Body of pancreas (tissue), 4 donors: ENCODE measurements at regions not wholly inside any gene's neighbourhood (a gene's known extent, or its start where the extent isn't known, plus 50 kb on each side); places are given as distances from the start of the nearest gene placed in this dataset.

Experiments used
- ATAC-seq: fragments of 150-250 bp; one replicate; pipeline ENCODE4 v1.9.1; 2016
- DNase-seq, 4 donors: peaks; one replicate each; pipeline ENCODE4 v3.0.0-alpha.2; 2019
- H3K27ac ChIP-seq, 4 donors: fragments of 200-600 bp; sonication (generic); 1 replicate in 3 of 4; 2 replicates in 1 of 4; pipeline versions ENCODE4 v1.5.1 to v1.6.1; 2016 to 2019; ENCODE audit warnings: mild to moderate bottlenecking in 1 of 4, mixed read lengths in 1 of 4, moderate library complexity in 1 of 4
- H3K27me3 ChIP-seq, 2 donors: fragments of 200-600 bp; sonication (generic); one replicate each; pipeline ENCODE4 v1.6.0; 2016; ENCODE audit warnings: mild to moderate bottlenecking in 1 of 2
- H3K36me3 ChIP-seq, 2 donors: fragments of 200-600 bp; sonication (generic); replicated peaks in 1 of 2; 2 replicates each; pipeline ENCODE4 v1.5.1; 2016; ENCODE audit warnings: low read depth in 2 of 2; ENCODE audit not compliant: insufficient read depth in 1 of 2
- H3K4me1 ChIP-seq: fragments of 200-600 bp; sonication (generic); one replicate; pipeline ENCODE4 v1.6.0; 2016
- H3K4me3 ChIP-seq, 2 donors: fragments of 200-600 bp; sonication (generic); 1 replicate in 1 of 2; 2 replicates in 1 of 2; pipeline ENCODE4 v1.5.1; 2016 to 2019
- H3K9me3 ChIP-seq, 3 donors: fragments of 200-600 bp; sonication (generic); 1 replicate in 2 of 3; 2 replicates in 1 of 3; pipeline ENCODE4 v1.5.1; 2016
- POLR2A ChIP-seq, 3 donors: fragments of 450-650 bp; IDR thresholded peaks; one replicate each; pipeline ENCODE4 v1.6.1; 2016; ENCODE audit warnings: antibody characterized with exemption in 3 of 3, mild to moderate bottlenecking in 2 of 3
- WGBS, 2 donors: methylation state at CpG; one replicate each; pipeline ENCODE4 v1.1.5; 2017; 5-methylcytosine and 5-hydroxymethylcytosine counted together
- intact Hi-C: fragments of 100-400 bp; cut with DNase I; formaldehyde crosslinking; loops from one replicate; pipeline ENCODE4 v1.15.1; 2023
- TF ChIP-seq, protein P1 (sequence below), 7 experiments: fragments of 450-650 bp in 4 of 7; fragments of 200-600 bp in 3 of 7; sonication (generic) in 3 of 7; IDR thresholded peaks; one replicate each; pipeline ENCODE4 v1.5.1; 2016 to 2019; ENCODE audit warnings: antibody characterized with exemption in 7 of 7

DNA sequence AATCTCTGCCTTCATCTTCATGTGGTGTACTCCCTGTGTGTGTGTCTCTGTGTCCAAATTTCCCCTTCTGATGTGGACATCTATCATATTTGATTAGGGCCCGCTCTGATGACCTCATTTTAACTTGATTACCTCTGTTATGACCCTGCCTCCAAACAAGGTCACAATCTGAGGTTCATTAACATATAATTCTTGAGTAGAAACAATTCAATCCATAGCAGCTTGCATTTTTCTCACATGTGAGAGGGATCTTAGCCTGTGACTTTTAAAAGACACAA lies 130.9 kb upstream of the RAB4A start:
- H3K9me3 ChIP-seq, result peaks cover 0 to under 1% (median 0%) of the 10 kb centered on the region in 3 donors
- H3K27me3 ChIP-seq, result no peaks in the 10 kb centered on the region
- no peaks in the 10 kb centered on the region for H3K36me3 ChIP-seq
- intact Hi-C loops, result loop anchor here (10.0 kb wide), 1 partner anchor 405 kb away; the partner anchor contains the start of gene RHOU
- no peak overlapping the region for H3K4me3 ChIP-seq
- DNase-seq, result no peak
- TF ChIP-seq, protein P1, sequence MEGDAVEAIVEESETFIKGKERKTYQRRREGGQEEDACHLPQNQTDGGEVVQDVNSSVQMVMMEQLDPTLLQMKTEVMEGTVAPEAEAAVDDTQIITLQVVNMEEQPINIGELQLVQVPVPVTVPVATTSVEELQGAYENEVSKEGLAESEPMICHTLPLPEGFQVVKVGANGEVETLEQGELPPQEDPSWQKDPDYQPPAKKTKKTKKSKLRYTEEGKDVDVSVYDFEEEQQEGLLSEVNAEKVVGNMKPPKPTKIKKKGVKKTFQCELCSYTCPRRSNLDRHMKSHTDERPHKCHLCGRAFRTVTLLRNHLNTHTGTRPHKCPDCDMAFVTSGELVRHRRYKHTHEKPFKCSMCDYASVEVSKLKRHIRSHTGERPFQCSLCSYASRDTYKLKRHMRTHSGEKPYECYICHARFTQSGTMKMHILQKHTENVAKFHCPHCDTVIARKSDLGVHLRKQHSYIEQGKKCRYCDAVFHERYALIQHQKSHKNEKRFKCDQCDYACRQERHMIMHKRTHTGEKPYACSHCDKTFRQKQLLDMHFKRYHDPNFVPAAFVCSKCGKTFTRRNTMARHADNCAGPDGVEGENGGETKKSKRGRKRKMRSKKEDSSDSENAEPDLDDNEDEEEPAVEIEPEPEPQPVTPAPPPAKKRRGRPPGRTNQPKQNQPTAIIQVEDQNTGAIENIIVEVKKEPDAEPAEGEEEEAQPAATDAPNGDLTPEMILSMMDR (IDR thresholded peaks at IDR 0.05), result no peak
- no peak for TF ChIP-seq POLR2A (IDR thresholded peaks at IDR 0.05)
- ATAC-seq, result no peak
- H3K4me1 ChIP-seq, result no peaks in the 10 kb centered on the region
- 40 to 59% methylated on average over 1 of the region's 1 CpG for WGBS, 2 donors
- no peak overlapping the region for H3K27ac ChIP-seq

GRCh38 chr1:229141271-229141670 lies 129.6 kb upstream of the RAB4A start:
- Histone ChIP-seq H3K4me1 (no peaks in the 10 kb centered on the region), H3K4me3 (no peak overlapping the region), H3K27me3 (no peaks in the 10 kb centered on the region), H3K9me3 (no peaks in the 10 kb centered on the region), H3K36me3 (no peaks in the 10 kb centered on the region), H3K27ac (no peak overlapping the region)
- 98 to 100% methylated on average over 2 of the region's 2 CpGs for WGBS, 2 donors
- ATAC-seq, result no peak
- DNase-seq, result no peak
- intact Hi-C loops, result loop anchor here (10.0 kb wide), 1 partner anchor 406 kb away; the partner anchor contains the start of gene RHOU
- no peak for TF ChIP-seq POLR2A (IDR thresholded peaks at IDR 0.05)
- TF ChIP-seq, protein P1 (IDR thresholded peaks at IDR 0.05), result no peak

DNA sequence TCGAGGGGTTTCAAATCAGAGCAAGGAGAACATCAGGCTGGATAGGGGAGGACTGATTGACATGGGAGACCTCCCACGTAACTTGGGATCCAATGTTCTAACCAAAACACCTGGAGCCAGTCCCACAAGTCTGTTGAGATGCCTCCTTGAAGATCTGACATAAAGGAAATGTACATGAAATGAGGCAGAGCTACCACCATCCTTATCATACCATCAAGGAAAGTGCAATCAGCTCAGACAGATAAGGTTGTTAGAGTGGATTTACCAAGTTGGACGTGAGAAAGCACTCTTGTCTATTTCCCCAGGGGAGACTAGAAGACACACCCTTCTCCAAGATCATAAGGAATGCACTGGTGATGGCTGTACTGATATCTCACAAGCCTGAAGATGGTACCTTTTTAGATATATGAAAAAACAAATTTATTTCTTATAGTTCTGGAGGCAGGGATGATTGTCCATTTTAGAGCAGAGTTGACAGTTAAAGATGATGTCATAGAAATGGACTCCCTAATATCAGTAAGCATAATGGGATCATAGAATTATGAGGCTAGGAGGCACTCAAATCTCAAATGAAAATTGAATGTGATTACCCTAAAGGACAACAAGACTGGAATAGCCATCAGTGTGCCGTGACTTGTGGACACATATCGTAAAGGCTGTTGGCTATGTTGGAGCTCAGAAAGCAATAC lies 129.1 kb upstream of the RAB4A start:
- intact Hi-C loops, result loop anchor here (10.0 kb wide), 1 partner anchor 407 kb away; the partner anchor contains the start of gene RHOU
- H3K27me3 ChIP-seq, result no peaks in the 10 kb centered on the region
- no peak for TF ChIP-seq POLR2A (IDR thresholded peaks at IDR 0.05)
- TF ChIP-seq, protein P1 (IDR thresholded peaks at IDR 0.05), result no peak
- no peak for ATAC-seq
- H3K9me3 ChIP-seq, result no peaks in the 10 kb centered on the region
- DNase-seq, result no peak
- 85 to 93% methylated on average over 5 of the region's 5 CpGs for WGBS, 2 donors
- no peaks in the 10 kb centered on the region for H3K36me3 ChIP-seq
- no peak overlapping the region for H3K27ac ChIP-seq
- H3K4me1 ChIP-seq, result no peaks in the 10 kb centered on the region
- H3K4me3 ChIP-seq, result no peak overlapping the region

GRCh38 chr1:229142471-229142870 lies 128.4 kb upstream of the RAB4A start:
- no peaks in the 10 kb centered on the region for H3K36me3 ChIP-seq
- DNase-seq, result no peak
- H3K4me3 ChIP-seq, result no peak overlapping the region
- peaks cover under 1% of the 10 kb centered on the region for H3K4me1 ChIP-seq
- TF ChIP-seq, protein P1 (IDR thresholded peaks at IDR 0.05), result no peak
- TF ChIP-seq POLR2A (IDR thresholded peaks at IDR 0.05), result no peak
- no peak for ATAC-seq
- no peaks in the 10 kb centered on the region for H3K27me3 ChIP-seq
- 85 to 89% methylated on average over 2 of the region's 2 CpGs for WGBS, 2 donors
- intact Hi-C loops, result loop anchor here (10.0 kb wide), 1 partner anchor 408 kb away; the partner anchor contains the start of gene RHOU
- no peaks in the 10 kb centered on the region for H3K9me3 ChIP-seq
- H3K27ac ChIP-seq, result no peak overlapping the region

DNA sequence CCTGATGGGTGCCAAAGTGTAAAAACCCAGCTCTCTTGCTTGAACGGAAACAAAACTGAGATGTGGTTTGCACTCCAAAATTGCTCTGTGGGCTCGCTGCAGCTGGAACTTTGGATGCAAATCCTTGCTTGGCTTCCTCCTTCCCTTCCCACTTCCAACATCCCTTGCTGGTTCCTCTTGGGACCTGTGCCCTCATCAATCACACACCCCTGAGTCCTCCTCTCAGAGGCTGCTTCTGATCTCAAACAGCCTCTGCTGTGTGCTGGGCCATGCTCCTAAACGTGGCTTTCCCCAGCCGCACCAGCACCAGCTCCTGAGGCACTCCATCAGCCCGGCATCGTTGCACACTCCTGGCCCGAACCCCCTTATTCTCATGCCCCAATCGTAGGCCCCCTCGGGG lies 124.3 kb upstream of the RAB4A start:
- Histone ChIP-seq H3K36me3 (no peaks in the 10 kb centered on the region), H3K27ac (no peak overlapping the region), H3K27me3 (no peaks in the 10 kb centered on the region), H3K9me3 (no peaks in the 10 kb centered on the region), H3K4me1 (peaks cover 14% of the 10 kb centered on the region), H3K4me3 (no peak overlapping the region)
- TF ChIP-seq POLR2A (IDR thresholded peaks at IDR 0.05), result no peak
- TF ChIP-seq, protein P1 (IDR thresholded peaks at IDR 0.05), result no peak
- DNase-seq (no peak), ATAC-seq (no peak)
- intact Hi-C loops, result loop anchor here (10.0 kb wide), 1 partner anchor 412 kb away; the partner anchor contains the start of gene RHOU
- 60 to 70% methylated on average over 9 of the region's 9 CpGs for WGBS, 2 donors
